ENCODE measurements at regions not wholly inside any gene's neighbourhood (a gene's known extent, or its start where the extent isn't known, plus 50 kb on each side); places are given as distances from the start of the nearest gene placed in this dataset.
"Not testable (repeated sequence)": the region's sequence is repeated elsewhere in the genome, so short reads cannot be mapped to it uniquely, and the experiment has no call there.

GRCh38 chr11:86167499-86168164 lies 76.9 kb upstream of the EED start:
- DNase-seq (ENCODE audit: low spot score), result no peak

GRCh38 chr11:86166287-86166686 lies 78.3 kb upstream of the EED start:
- DNase-seq (ENCODE audit: low spot score), result not testable (repeated sequence)

GRCh38 chr11:86164106-86164505 lies 80.4 kb upstream of the EED start:
- DNase-seq (ENCODE audit: low spot score), result no peak

GRCh38 chr11:86163221-86163876 lies 81.2 kb upstream of the EED start:
- not testable (repeated sequence) for DNase-seq (ENCODE audit: low spot score)

GRCh38 chr11:86162239-86162638 lies 82.3 kb upstream of the EED start:
- no peak for DNase-seq (ENCODE audit: low spot score)

- no peak for DNase-seq (ENCODE audit: low spot score)
Observed at GRCh38 chr11:86161837-86162236, 82.7 kb upstream of the EED start.

- no peak for DNase-seq (ENCODE audit: low spot score)
Observed at GRCh38 chr11:86161336-86161735, 83.2 kb upstream of the EED start.

GRCh38 chr11:86160541-86161149 lies 83.9 kb upstream of the EED start:
- DNase-seq (ENCODE audit: low spot score), result no peak

- no peak for DNase-seq (ENCODE audit: low spot score)
Observed at GRCh38 chr11:86159581-86159891, 85.0 kb upstream of the EED start.

- DNase-seq (ENCODE audit: low spot score), result no peak
Observed at GRCh38 chr11:86158704-86159580, 85.6 kb upstream of the EED start.

- no peak for DNase-seq (ENCODE audit: low spot score)
Observed at GRCh38 chr11:86157797-86158378, 86.7 kb upstream of the EED start.

GRCh38 chr11:86156397-86156955 lies 87.6 kb upstream of the PICALM start:
- DNase-seq (ENCODE audit: low spot score), result no peak

- DNase-seq (ENCODE audit: low spot score), result no peak
Observed at GRCh38 chr11:86155200-86155844, 86.4 kb upstream of the PICALM start.

- DNase-seq (ENCODE audit: low spot score), result no peak
Observed at GRCh38 chr11:86153439-86153838, 84.6 kb upstream of the PICALM start.

- DNase-seq (ENCODE audit: low spot score), result no peak
Observed at GRCh38 chr11:86152901-86153300, 84.0 kb upstream of the PICALM start.

- DNase-seq (ENCODE audit: low spot score), result no peak
Observed at GRCh38 chr11:86152006-86152862, 83.3 kb upstream of the PICALM start.

GRCh38 chr11:86151174-86152005 lies 82.5 kb upstream of the PICALM start:
- no peak for DNase-seq (ENCODE audit: low spot score)

- no peak for DNase-seq (ENCODE audit: low spot score)
Observed at GRCh38 chr11:86150847-86151173, 81.9 kb upstream of the PICALM start.

GRCh38 chr11:86149792-86150191 lies 80.9 kb upstream of the PICALM start:
- DNase-seq (ENCODE audit: low spot score), result no peak

- no peak for DNase-seq (ENCODE audit: low spot score)
Observed at GRCh38 chr11:86148345-86148747, 79.5 kb upstream of the PICALM start.

Data from CD4-positive, alpha-beta T cell treated with Interleukin-6 at 100 ng/mL for 8 hours (primary cell).